ENCODE measurements at regions not wholly inside any gene's neighbourhood (a gene's known extent, or its start where the extent isn't known, plus 50 kb on each side); places are given as distances from the start of the nearest gene placed in this dataset.
A peak's percentile ranks its signal among the peaks of the same experiment; 100 is the strongest.

DNA sequence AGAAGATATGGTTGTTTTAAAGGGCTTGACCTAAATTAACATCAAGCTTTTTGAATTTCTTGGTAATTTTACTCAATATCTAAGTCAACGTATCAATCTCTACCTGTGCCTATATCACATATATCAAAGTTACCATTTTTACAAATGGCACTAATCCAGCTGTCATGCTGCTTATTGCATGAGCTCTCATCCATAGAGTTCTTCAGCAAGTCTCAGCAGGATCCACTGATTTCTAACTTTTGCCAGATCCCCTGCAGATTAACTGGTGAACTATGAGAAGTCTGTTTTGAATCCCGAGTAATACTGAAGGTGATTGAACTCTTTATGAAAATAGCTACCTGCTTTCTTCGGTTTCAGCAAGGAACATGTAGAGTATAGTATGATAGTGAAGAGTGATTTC, 1239.8 kb upstream of the ACO1 start:
- H3K36me3 ChIP-seq: no peaks in the 10 kb centered on the region
- DNase-seq (no peak), ATAC-seq (no peak)
- no peaks in the 10 kb centered on the region for H3K27me3 ChIP-seq
- TF ChIP-seq POLR2A (IDR thresholded peaks at IDR 0.05): no peak
- TF ChIP-seq, protein P1, sequence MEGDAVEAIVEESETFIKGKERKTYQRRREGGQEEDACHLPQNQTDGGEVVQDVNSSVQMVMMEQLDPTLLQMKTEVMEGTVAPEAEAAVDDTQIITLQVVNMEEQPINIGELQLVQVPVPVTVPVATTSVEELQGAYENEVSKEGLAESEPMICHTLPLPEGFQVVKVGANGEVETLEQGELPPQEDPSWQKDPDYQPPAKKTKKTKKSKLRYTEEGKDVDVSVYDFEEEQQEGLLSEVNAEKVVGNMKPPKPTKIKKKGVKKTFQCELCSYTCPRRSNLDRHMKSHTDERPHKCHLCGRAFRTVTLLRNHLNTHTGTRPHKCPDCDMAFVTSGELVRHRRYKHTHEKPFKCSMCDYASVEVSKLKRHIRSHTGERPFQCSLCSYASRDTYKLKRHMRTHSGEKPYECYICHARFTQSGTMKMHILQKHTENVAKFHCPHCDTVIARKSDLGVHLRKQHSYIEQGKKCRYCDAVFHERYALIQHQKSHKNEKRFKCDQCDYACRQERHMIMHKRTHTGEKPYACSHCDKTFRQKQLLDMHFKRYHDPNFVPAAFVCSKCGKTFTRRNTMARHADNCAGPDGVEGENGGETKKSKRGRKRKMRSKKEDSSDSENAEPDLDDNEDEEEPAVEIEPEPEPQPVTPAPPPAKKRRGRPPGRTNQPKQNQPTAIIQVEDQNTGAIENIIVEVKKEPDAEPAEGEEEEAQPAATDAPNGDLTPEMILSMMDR (IDR thresholded peaks at IDR 0.05): no peak
- no peaks in the 10 kb centered on the region for H3K9me3 ChIP-seq
- no peaks in the 10 kb centered on the region for H3K4me1 ChIP-seq
- WGBS (ENCODE audit: insufficient coverage, low coverage, low lambda C conversion rate, missing lambda C conversion rate): 71% methylated on average over 3 of the region's 3 CpGs
- no peak overlapping the region for H3K4me3 ChIP-seq
- no peak overlapping the region for H3K27ac ChIP-seq
- intact Hi-C loops (cut with DNase I): no loop called here

DNA sequence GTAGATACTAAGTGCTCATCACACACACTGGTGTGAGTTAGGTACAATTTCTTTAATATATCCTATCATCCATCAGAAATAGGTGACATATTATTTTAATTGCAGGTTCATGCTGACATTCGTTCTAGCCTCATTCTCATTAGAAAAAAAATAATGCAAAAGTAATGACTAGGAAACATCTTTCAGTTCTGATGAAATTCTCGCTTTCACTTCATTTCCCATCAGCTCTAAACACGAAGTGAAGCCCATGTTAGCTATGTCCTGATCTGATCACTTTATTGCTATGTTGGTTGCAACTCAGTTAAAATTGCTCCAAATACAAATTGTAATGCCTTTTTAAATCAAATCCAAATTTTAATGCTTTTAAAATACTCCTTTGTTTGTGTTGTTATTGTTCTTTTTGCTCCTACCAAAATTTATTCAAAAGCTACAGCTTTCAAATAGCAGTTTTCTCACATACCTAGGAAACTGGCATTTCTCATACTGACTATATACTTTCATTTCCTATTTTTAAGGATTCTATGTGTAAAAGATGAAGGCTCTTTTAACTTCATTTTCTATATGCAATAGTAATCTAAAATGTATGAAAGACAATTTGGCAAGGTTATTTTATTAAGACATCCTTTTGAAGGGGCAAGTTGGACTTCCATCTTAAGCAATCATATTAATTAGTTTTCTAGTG, 1237.8 kb upstream of the ACO1 start:
- no peak for ATAC-seq
- Histone ChIP-seq H3K27ac (no peak overlapping the region), H3K27me3 (no peaks in the 10 kb centered on the region), H3K9me3 (no peaks in the 10 kb centered on the region), H3K4me3 (no peak overlapping the region), H3K4me1 (no peaks in the 10 kb centered on the region), H3K36me3 (no peaks in the 10 kb centered on the region)
- intact Hi-C loops (cut with DNase I): no loop called here
- TF ChIP-seq, protein P1 (IDR thresholded peaks at IDR 0.05): no peak
- no peak for TF ChIP-seq POLR2A (IDR thresholded peaks at IDR 0.05)
- WGBS (ENCODE audit: insufficient coverage, low coverage, low lambda C conversion rate, missing lambda C conversion rate): 66% methylated on average over 3 of the region's 3 CpGs
- DNase-seq: no peak

DNA sequence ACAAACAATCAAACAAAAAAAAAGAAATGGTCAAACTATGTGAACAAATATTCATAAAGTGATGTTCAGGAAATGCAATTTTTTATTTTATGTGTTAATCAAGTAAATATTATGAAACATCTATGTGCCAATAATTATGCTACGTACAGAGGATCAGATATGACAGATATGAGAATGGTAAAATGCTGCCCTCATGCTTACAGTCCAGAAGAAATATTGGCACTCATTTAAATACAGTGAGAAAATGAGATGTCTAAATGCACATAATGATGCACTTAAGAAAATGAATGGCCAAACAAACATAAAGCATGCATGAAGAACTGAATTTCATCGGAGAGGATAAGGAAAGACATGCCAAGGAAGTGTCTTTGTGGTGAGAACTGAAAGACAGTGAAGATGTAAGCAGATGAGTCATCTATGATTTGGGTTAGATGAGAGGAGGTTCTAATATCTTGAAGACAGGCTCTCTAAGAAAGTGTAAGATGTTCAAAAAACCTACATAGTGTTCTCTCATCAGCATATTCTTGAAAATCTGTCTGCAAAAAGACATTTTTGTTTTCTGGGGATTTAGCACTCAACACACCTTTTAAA, 1231.1 kb upstream of the ACO1 start:
- TF ChIP-seq, protein P1 (IDR thresholded peaks at IDR 0.05): no peak
- no peak for TF ChIP-seq POLR2A (IDR thresholded peaks at IDR 0.05)
- WGBS (ENCODE audit: insufficient coverage, low coverage, low lambda C conversion rate, missing lambda C conversion rate): 33% methylated on average over 2 of the region's 2 CpGs
- intact Hi-C loops (cut with DNase I): no loop called here
- no peak overlapping the region for H3K27ac ChIP-seq
- no peaks in the 10 kb centered on the region for H3K27me3 ChIP-seq
- no peaks in the 10 kb centered on the region for H3K9me3 ChIP-seq
- H3K4me1 ChIP-seq: no peaks in the 10 kb centered on the region
- ATAC-seq: no peak
- no peak for DNase-seq
- H3K4me3 ChIP-seq: no peak overlapping the region
- no peaks in the 10 kb centered on the region for H3K36me3 ChIP-seq

DNA sequence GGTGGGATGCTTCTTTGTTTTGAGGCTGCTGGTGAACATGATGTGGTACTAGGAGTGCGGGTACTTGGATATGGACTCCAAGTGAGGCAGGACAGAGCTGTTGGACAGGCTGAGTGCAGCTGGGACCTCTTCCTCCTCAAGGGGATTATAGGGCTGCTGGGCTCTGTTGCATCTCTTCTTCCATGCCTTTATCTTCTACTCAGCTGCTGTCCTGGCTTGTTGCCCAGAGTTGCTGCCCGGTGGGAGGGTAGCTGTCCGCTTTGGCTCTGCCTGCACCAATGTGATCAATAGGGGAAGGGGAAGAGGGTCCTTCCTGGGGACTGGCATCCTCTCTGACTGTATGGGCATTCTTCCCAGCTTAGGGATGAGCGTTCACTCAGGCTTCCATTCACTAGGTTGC, 1217.9 kb upstream of the ACO1 start:
- TF ChIP-seq, protein P1 (IDR thresholded peaks at IDR 0.05): no peak
- DNase-seq (peak in 1 of 3 donors; percentile 7), ATAC-seq (no peak)
- intact Hi-C loops (cut with DNase I): no loop called here
- H3K4me1 ChIP-seq: no peaks in the 10 kb centered on the region
- no peaks in the 10 kb centered on the region for H3K9me3 ChIP-seq
- no peaks in the 10 kb centered on the region for H3K27me3 ChIP-seq
- H3K27ac ChIP-seq: no peak overlapping the region
- H3K4me3 ChIP-seq: no peak overlapping the region
- H3K36me3 ChIP-seq: no peaks in the 10 kb centered on the region
- WGBS (ENCODE audit: insufficient coverage, low coverage, low lambda C conversion rate, missing lambda C conversion rate): 33% methylated on average over 1 of the region's 4 CpGs

Measured in right lobe of liver (tissue), 6 donors.